ENCODE measurements at regions not wholly inside any gene's neighbourhood (a gene's known extent, or its start where the extent isn't known, plus 50 kb on each side); places are given as distances from the start of the nearest gene placed in this dataset.
A peak's percentile ranks its signal among the peaks of the same experiment; 100 is the strongest.

GRCh38 chr20:60586269-60587050 is 628.2 kb downstream of the CDH26 start:
- TF ChIP-seq CTCF (IDR thresholded peaks at IDR 0.05; ENCODE audit: borderline replicate concordance), result no peak
- Histone ChIP-seq H3K9me3 (replicated peaks) (no peaks in the 10 kb centered on the region), H3K36me3 (no peaks in the 10 kb centered on the region), H3K27me3 (ENCODE audit: low read depth) (peaks cover 17% of the 10 kb centered on the region), H3K27ac (replicated peaks) (no peak overlapping the region), H3K4me1 (peaks cover 5% of the 10 kb centered on the region), H3K4me3 (no peak overlapping the region)
- peak; percentile 66 for DNase-seq
- intact Hi-C loops (cut with micrococcal nuclease), result no loop called here

GRCh38 chr20:60587986-60588385 is 629.8 kb downstream of the CDH26 start:
- intact Hi-C loops (cut with micrococcal nuclease), result no loop called here
- no peak for TF ChIP-seq CTCF (IDR thresholded peaks at IDR 0.05; ENCODE audit: borderline replicate concordance)
- Histone ChIP-seq H3K4me3 (no peak overlapping the region), H3K27ac (replicated peaks) (no peak overlapping the region), H3K4me1 (peaks cover 5% of the 10 kb centered on the region), H3K36me3 (no peaks in the 10 kb centered on the region), H3K27me3 (ENCODE audit: low read depth) (peaks cover 17% of the 10 kb centered on the region), H3K9me3 (replicated peaks) (no peaks in the 10 kb centered on the region)
- no peak for DNase-seq

- no peak for TF ChIP-seq CTCF (IDR thresholded peaks at IDR 0.05; ENCODE audit: borderline replicate concordance)
- H3K36me3 ChIP-seq, result no peaks in the 10 kb centered on the region
- no peak overlapping the region for H3K4me3 ChIP-seq
- H3K9me3 ChIP-seq (replicated peaks), result no peaks in the 10 kb centered on the region
- peaks cover 17% of the 10 kb centered on the region for H3K27me3 ChIP-seq (ENCODE audit: low read depth)
- intact Hi-C loops (cut with micrococcal nuclease), result no loop called here
- H3K27ac ChIP-seq (replicated peaks), result no peak overlapping the region
- H3K4me1 ChIP-seq, result peaks cover 5% of the 10 kb centered on the region
- no peak for DNase-seq
These were observed 631.4 kb downstream of the CDH26 start for GRCh38 chr20:60589623-60590022.

- H3K27ac ChIP-seq (replicated peaks), result no peak overlapping the region
- TF ChIP-seq CTCF (IDR thresholded peaks at IDR 0.05; ENCODE audit: borderline replicate concordance), result no peak
These were observed 633.1 kb downstream of the CDH26 start for GRCh38 chr20:60591172-60591799.

GRCh38 chr20:60598528-60598927 is 640.3 kb downstream of the CDH26 start:
- no peaks in the 10 kb centered on the region for H3K36me3 ChIP-seq
- no peak for TF ChIP-seq CTCF (IDR thresholded peaks at IDR 0.05; ENCODE audit: borderline replicate concordance)
- no peaks in the 10 kb centered on the region for H3K4me1 ChIP-seq
- H3K9me3 ChIP-seq (replicated peaks), result no peaks in the 10 kb centered on the region
- intact Hi-C loops (cut with micrococcal nuclease), result no loop called here
- DNase-seq, result no peak
- no peak overlapping the region for H3K27ac ChIP-seq (replicated peaks)
- H3K4me3 ChIP-seq, result no peak overlapping the region
- peaks cover 24% of the 10 kb centered on the region for H3K27me3 ChIP-seq (ENCODE audit: low read depth)

More at GRCh38 chr20:60591172-60591799, 633.1 kb downstream of the CDH26 start:
- no peaks in the 10 kb centered on the region for H3K36me3 ChIP-seq
- H3K9me3 ChIP-seq (replicated peaks), result no peaks in the 10 kb centered on the region
- DNase-seq, result no peak
- H3K27me3 ChIP-seq (ENCODE audit: low read depth), result peaks cover 16% of the 10 kb centered on the region
- H3K4me1 ChIP-seq, result peaks cover 5% of the 10 kb centered on the region
- intact Hi-C loops (cut with micrococcal nuclease), result no loop called here
- H3K4me3 ChIP-seq, result no peak overlapping the region
